PC-3 (cell line): ENCODE measurements at regions not wholly inside any gene's neighbourhood (a gene's known extent, or its start where the extent isn't known, plus 50 kb on each side); places are given as distances from the start of the nearest gene placed in this dataset.

Experiments
- EZH2 ChIP-seq: fragments of 300-600 bp; sonication (generic); IDR thresholded peaks from one replicate; pipeline ENCODE4 v1.6.1; 2017; ENCODE audit warnings: antibody characterized with exemption, mild to moderate bottlenecking, low read length; ENCODE audit not compliant: unreplicated experiment
- EZH2phosphoT487 ChIP-seq: fragments of 300-600 bp; sonication (generic); IDR thresholded peaks from 2 replicates; pipeline ENCODE4 v1.6.1; 2018; ENCODE audit warnings: mild to moderate bottlenecking, antibody characterized with exemption, low read length, borderline replicate concordance
- TF ChIP-seq, protein P1 (sequence below): fragments of 300-600 bp; sonication (generic); conservative IDR thresholded peaks from 2 replicates; pipeline ENCODE4 v1.5.1; 2017; ENCODE audit warnings: antibody characterized with exemption, low read depth, mild to moderate bottlenecking, low read length

DNA sequence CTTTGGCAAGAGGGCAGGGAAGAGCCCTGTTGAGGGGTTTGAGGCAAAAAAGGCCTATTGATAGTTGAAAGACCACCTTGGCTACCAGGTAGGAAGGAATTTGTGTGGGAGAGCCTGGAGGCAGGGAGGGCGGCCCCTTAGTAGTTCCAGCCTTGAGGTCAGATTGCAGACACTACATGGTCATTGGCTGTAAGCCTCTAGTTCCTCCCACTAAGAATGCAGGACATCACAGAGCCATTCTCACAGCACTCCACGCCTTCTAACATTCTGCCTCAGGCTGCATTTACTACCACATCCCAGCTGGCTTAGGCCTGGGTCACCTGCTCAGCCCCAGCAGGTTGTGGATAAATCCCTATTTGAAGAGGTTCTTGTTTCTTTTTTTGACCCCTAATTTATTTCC lies 91.0 kb upstream of the SNX9 start:
- TF ChIP-seq, protein P1, sequence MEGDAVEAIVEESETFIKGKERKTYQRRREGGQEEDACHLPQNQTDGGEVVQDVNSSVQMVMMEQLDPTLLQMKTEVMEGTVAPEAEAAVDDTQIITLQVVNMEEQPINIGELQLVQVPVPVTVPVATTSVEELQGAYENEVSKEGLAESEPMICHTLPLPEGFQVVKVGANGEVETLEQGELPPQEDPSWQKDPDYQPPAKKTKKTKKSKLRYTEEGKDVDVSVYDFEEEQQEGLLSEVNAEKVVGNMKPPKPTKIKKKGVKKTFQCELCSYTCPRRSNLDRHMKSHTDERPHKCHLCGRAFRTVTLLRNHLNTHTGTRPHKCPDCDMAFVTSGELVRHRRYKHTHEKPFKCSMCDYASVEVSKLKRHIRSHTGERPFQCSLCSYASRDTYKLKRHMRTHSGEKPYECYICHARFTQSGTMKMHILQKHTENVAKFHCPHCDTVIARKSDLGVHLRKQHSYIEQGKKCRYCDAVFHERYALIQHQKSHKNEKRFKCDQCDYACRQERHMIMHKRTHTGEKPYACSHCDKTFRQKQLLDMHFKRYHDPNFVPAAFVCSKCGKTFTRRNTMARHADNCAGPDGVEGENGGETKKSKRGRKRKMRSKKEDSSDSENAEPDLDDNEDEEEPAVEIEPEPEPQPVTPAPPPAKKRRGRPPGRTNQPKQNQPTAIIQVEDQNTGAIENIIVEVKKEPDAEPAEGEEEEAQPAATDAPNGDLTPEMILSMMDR: no peak
- TF ChIP-seq EZH2phosphoT487 (no peak), EZH2 (no peak)
